Fibroblast of skin of scalp (primary cell): ENCODE measurements at regions not wholly inside any gene's neighbourhood (a gene's known extent, or its start where the extent isn't known, plus 50 kb on each side); places are given as distances from the start of the nearest gene placed in this dataset.

ENCODE experiments used
- DNase-seq: peaks from one replicate; pipeline ENCODE4 v3.0.0-alpha.2; 2013

GRCh38 chr20:60131375-60131774, 173.2 kb downstream of the CDH26 start:
- DNase-seq = peak; percentile 24

DNA sequence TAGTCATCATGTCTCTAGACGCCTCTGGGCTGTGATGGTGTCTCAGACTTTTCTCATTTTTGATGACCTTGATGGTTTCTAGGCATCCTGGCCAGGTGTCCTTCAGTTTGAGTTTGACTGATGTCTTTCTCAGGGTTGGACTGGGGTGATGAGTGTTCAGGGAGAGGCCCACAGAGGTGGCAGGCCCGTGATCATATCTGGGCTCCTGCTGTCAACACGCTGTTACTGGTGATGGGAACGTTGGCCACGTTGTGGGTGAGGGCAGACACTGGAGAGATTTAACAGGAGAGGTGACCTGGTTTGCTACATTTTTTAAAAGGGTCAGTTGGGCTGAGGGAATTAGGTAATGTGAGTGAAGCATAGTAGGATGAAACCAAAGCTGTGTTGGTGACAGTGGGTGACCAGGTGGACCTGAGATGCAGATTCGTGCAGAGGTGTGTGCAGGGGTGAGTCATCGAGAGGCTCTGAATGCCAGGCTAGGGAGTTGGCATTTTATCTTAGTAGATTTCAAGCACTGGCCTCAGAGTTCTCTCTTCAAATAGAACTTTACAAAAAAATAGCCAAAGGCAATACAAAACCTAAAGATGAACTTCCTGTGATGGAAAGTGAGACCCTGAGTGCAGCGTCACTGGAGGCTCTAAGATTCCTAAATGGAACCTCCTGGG, 174.1 kb downstream of the CDH26 start:
- DNase-seq = no peak

DNA sequence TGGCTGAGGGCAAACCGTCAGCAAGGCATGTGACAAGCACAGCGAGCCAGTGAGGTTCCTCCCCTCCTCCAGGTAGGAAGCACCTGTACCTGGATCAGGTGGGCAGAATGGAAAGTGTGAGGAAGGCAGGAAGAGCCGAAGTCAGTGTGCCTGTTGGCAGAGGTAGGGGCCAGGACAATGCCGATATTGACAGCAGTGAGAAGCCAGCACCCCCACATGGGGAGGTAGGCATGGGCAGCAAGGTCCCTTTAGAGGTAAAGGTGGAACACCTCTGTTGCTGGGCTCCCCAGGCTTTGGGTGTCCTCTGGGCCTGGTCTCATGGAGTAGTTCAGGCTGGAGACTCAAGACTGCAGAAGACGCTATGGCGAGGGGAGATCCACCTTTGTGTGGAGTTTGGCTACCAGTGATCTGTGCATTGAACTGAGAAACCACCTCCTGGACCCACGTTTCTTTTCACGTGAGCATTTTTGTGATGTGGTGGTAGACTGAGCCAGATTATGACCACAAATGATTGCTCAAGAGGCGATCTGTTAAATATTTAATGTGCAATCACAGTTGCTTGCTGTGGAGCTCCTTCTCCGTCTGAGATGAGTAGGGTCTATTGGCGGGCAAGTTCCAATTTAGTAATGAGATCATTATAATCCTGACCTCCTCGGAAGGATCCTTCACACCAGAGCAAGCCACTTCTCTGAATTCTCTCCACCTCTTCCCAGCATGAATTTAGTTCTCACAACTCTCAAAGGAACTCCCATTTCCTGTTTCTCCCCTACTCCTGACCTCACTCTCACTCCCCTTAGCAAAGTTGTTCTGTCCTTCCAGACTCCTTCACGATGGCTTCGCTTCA, 174.8 kb downstream of the CDH26 start:
- no peak for DNase-seq

DNA sequence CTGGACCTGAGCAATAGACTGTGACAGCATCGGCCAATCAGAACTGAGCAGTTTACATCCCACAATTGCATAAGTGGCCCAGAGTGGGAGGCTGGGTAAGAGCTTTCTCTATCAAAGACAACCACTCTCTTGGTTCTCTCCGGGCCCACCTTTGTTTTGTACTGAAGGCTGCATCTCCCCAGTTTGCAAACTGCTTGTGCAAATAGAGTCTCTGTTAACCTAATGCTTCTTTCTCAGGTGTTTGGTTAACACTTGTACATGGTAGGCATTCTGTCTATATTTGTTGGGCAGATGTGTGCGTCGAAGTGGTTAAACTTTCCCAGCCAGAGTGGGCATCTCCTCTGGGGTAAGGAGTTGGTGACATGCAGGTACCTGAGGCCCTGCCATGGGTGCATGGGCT, 177.1 kb downstream of the CDH26 start:
- DNase-seq = no peak

DNA sequence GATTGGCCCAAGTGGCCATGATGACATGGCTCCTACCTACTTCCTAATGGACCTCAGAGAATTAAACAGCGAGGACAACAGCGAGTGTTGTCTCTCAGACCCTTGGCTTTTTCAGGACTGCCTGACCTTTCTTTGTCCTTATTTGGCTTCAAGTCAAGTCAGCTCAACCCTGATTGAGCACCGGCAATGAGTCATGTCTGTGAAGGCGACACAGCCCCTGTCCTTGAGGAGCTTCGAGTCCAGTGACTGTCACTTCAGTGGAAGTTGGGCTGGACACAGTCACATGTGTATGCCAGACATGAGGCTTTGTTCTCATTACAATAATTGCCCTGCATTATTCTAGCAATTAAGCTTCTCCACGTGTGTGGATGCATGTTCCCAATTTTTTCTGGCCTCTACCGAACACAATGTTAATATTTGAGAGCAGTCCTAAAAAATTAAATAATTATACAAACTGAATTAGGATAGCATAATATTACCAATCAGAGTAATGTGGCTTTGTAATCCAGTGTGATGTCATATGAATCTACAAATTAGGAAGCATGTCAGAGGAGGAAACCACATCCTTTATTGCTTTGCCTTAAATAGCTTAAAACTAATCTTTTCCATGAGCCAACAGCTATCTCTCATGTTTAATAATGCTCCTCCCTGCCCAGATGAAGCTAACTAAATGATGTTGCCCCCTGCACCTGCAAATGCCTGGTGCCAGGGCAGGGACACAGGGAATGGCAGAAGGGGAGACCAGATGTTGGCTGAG, 178.6 kb downstream of the CDH26 start:
- DNase-seq = no peak

- no peak for DNase-seq
Observed at GRCh38 chr20:60137657-60138245, 179.5 kb downstream of the CDH26 start.

GRCh38 chr20:60138256-60139220, 180.3 kb downstream of the CDH26 start:
- peak; percentile 22 for DNase-seq

DNA sequence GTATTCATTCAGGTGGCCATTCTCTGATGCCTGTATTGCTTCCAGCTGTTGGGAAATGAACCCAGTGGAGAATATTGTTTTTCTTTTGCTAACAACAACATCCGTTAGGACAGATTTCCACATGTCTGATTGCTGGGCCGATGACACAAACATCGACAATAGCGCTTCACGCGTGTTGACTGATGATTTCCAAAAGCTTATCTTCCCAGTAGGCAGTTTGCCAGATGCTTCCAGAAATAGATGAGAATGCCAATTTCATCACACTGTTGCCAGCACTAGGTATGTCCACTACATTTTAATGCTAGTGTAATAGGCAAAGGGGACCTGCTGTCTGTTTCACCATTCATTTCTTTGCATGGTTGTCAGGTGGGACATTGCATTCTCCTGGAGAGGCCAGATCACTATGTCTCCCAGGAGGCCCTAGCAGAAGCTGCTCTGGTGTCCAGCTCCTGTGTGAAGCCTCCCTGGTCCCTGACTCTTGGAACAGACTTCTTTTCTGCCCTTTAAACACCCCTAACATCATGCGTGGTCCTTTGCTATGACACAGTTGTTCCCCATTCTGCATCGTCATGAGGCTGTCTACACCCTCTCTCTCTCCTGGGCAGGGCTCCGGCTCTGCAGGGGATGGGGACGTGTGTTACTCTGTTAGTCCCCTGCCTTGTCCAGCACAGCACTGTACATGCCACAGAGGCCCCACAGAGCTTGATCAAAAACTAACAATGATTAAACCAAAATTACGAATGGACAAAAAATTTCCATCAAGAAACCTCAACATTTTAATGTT, 181.6 kb downstream of the CDH26 start:
- DNase-seq = no peak

- DNase-seq = no peak
Observed at GRCh38 chr20:60142587-60142986, 184.4 kb downstream of the CDH26 start.

DNA sequence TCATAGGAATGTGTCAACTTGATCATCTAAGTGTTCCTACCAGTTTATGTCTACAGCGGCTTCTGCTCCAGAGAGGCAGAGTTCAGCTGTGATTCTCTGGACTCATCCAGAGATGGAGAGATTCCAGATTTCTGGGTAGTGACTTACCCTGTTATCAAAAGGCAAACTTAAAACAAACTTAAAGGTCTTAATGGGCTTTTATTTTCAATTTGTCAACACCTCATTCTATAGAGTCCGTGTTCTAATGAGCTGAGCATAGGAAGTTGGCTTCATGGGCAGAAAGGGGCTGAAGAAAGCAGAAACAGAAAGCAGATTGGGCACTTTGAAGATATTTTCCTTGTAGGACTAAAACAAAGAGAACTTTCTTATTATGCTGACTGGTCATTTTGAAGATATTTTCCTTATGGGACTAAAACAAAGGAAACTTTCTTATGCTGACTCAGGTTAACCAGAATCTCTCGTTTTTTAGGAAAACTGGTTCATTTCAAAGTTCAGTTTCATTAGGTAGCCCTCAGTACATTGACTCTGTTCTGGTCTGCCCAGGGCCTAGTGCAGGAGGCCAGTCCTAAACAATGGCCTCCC, 185.1 kb downstream of the CDH26 start:
- DNase-seq = no peak

- DNase-seq = no peak
Observed at GRCh38 chr20:60144404-60144803, 186.2 kb downstream of the CDH26 start.

DNA sequence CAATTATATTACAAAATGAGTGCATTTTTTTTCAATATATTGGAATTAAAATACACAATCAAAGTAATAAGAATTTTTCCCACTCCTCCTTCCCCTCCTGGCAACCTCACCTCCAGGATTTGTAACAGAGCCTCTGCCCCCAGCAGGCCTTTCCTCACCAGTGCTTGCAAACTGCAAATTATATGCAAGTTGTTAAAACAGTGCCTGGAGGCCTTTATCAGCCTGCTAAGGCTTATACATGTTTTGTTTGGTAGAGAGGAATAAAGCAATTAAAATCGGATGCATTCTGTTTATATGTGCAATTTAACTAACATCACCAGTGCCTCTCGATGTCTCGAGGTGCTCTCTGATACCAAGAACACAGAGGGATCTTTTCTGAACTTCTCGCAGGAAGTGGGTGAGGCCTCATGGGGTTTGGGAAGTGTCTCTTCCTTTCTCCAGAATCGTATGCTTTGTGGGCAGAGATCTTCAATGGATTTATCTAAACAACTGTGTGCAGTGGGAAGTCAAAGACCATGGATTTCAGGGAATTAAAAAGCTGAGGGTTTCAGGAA, 186.8 kb downstream of the CDH26 start:
- DNase-seq = no peak

DNA sequence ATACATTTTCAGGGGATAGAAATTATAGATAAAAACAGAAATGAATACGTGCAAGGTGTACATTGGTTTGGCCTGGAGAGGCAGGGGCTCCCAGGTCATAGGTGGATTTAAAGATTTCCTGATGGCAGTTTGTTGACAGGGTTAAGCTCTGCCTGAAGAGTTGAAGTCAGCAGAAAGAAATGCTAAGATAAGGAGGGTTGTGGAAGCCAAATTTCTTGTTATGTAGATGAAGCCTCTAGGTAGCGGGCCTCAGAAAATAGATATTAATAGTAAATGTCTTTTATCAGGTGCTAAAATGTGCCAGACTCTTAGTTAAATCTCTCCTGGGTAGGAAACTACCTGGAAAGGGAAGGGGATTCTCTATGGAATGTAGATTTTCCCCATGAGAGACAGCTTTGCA, 188.8 kb downstream of the CDH26 start:
- no peak for DNase-seq

DNA sequence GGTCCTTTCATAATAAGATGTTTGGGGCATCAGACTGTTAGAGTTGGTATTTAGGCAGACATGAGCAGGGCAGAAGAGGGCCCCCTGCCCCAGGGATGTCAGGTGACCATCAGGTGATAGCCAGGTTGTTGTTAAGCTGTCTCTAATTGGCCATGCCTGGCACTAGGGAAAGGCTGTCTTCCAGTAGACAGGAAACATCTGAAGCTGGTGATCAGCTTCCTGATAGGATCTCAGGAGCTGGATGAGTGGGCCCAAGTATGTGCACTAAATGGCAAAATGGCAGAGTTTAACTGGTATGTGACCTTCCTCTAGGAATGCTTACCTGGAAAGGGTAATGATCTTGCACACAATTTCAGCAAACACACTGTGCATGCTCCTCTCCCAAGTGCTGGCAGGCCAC, 190.7 kb downstream of the CDH26 start:
- no peak for DNase-seq

GRCh38 chr20:60152792-60153191, 194.6 kb downstream of the CDH26 start:
- DNase-seq = no peak

GRCh38 chr20:60160451-60161145, 202.4 kb downstream of the CDH26 start:
- no peak for DNase-seq

- no peak for DNase-seq
Observed at GRCh38 chr20:60167812-60168211, 209.6 kb downstream of the CDH26 start.

- DNase-seq = no peak
Observed at GRCh38 chr20:60168963-60169362, 210.7 kb downstream of the CDH26 start.

DNA sequence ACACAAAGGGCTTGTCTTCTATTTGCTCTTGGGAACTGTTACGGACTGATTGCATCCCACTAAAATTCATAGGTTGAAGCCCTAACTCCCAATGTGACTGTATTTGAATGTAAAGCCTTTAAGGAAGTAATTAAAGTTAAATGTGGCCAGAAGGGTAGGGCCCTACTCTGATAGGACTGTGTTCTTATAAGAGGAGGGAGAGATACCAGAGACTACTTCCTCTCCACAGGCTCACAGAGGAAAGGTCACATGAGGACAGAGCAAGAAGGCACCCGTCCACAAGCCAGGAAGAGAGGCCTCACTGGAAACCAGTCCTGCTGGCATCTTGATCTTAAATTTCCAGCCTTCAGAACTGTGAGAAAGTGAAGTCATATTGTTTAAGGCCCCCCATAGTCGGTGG, 211.9 kb downstream of the CDH26 start:
- no peak for DNase-seq

GRCh38 chr20:60171313-60171712, 213.1 kb downstream of the CDH26 start:
- DNase-seq = no peak
